ENCODE measurements at regions not wholly inside any gene's neighbourhood (a gene's known extent, or its start where the extent isn't known, plus 50 kb on each side); places are given as distances from the start of the nearest gene placed in this dataset.

- no peak overlapping the region for H3K27ac ChIP-seq
- TF ChIP-seq, protein P1, sequence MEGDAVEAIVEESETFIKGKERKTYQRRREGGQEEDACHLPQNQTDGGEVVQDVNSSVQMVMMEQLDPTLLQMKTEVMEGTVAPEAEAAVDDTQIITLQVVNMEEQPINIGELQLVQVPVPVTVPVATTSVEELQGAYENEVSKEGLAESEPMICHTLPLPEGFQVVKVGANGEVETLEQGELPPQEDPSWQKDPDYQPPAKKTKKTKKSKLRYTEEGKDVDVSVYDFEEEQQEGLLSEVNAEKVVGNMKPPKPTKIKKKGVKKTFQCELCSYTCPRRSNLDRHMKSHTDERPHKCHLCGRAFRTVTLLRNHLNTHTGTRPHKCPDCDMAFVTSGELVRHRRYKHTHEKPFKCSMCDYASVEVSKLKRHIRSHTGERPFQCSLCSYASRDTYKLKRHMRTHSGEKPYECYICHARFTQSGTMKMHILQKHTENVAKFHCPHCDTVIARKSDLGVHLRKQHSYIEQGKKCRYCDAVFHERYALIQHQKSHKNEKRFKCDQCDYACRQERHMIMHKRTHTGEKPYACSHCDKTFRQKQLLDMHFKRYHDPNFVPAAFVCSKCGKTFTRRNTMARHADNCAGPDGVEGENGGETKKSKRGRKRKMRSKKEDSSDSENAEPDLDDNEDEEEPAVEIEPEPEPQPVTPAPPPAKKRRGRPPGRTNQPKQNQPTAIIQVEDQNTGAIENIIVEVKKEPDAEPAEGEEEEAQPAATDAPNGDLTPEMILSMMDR (IDR thresholded peaks at IDR 0.05): no peak
- no peak for TF ChIP-seq ZFX (IDR thresholded peaks at IDR 0.05; ENCODE audit: borderline replicate concordance)
These were observed 287.0 kb upstream of the ARRDC3 start for GRCh38 chr5:91670122-91670521.

GRCh38 chr5:91668261-91668660, 285.1 kb upstream of the ARRDC3 start:
- H3K27ac ChIP-seq: peak overlapping the region; percentile 25; the same call in 1 of the 2 replicates
- TF ChIP-seq, protein P1 (IDR thresholded peaks at IDR 0.05): no peak
- no peak for TF ChIP-seq ZFX (IDR thresholded peaks at IDR 0.05; ENCODE audit: borderline replicate concordance)

- H3K27ac ChIP-seq: no peak overlapping the region
- TF ChIP-seq ZFX (IDR thresholded peaks at IDR 0.05; ENCODE audit: borderline replicate concordance): no peak
- TF ChIP-seq, protein P1 (IDR thresholded peaks at IDR 0.05): no peak
These were observed 269.6 kb upstream of the ARRDC3 start for GRCh38 chr5:91652678-91653077.

GRCh38 chr5:91651704-91652103, 268.6 kb upstream of the ARRDC3 start:
- no peak overlapping the region for H3K27ac ChIP-seq
- TF ChIP-seq, protein P1 (IDR thresholded peaks at IDR 0.05): no peak
- TF ChIP-seq ZFX (IDR thresholded peaks at IDR 0.05; ENCODE audit: borderline replicate concordance): no peak

DNA sequence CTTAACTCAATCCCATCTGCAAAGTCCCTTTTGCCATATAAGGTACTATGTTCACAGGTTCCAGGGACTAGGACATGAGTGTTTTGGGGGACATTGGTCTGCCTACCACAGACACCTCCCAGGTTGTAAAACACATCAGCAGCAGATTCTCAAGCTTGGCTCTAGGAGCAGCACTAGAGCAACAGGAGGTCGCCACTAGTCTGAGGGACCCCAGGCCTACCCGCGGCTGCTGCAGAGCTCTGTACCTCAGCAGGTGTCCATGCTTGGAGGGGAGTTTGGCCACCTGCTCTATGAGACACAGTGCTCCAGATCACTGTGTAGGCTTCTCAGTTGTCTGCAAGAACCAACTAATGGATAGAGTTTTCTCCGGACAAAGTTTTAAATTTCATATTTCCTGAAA, 262.2 kb upstream of the ARRDC3 start:
- no peak overlapping the region for H3K27ac ChIP-seq
- TF ChIP-seq, protein P1 (IDR thresholded peaks at IDR 0.05): no peak
- no peak for TF ChIP-seq ZFX (IDR thresholded peaks at IDR 0.05; ENCODE audit: borderline replicate concordance)

DNA sequence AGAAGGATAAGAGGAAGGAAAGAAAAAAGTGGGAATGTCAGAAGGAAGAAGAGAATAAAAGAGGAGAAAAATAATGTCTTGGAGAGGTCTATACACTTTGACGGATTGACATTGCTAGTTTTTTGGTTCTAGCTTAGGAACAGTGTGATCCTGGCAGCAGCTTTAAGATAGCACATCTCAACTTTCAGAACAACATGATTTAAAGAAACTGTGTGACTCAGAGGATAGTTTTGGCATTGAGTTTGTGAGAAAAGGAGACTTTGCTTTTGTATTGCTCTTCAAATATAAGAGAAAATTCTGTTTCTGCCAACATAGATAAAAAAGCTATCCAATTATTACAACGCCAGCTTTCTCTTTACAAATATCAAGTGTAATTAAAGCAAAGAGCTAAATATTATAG, 260.7 kb upstream of the ARRDC3 start:
- TF ChIP-seq, protein P1 (IDR thresholded peaks at IDR 0.05): no peak
- no peak for TF ChIP-seq ZFX (IDR thresholded peaks at IDR 0.05; ENCODE audit: borderline replicate concordance)
- H3K27ac ChIP-seq: no peak overlapping the region

DNA sequence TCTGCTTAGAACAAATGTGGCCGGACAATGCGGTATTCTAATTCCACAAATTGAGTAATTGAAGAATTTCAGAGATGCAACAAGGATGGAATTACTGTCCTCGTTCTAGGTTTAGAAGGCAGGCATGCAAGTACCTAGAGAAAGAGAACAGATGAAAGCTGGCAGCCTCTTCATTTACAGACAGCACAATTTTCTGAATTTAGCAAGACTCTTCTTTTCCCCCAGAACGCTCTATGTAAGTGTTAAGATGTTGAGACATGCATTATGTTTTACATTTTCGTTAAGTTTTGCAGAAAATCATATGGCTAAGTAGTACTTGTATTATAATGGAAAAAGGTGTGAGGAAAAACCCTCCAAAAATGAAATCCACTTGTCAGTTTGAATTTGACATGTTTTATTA, 259.5 kb upstream of the ARRDC3 start:
- TF ChIP-seq, protein P1 (IDR thresholded peaks at IDR 0.05): no peak
- no peak for TF ChIP-seq ZFX (IDR thresholded peaks at IDR 0.05; ENCODE audit: borderline replicate concordance)

More for the DNA sequence above, 259.5 kb upstream of the ARRDC3 start:
- H3K27ac ChIP-seq: no peak overlapping the region
